Ishikawa (cell line): ENCODE measurements at regions not wholly inside any gene's neighbourhood (a gene's known extent, or its start where the extent isn't known, plus 50 kb on each side); places are given as distances from the start of the nearest gene placed in this dataset.

Experiments
- CEBPB ChIP-seq: IDR thresholded peaks from 2 replicates; pipeline ENCODE4 v1.6.1; 2012
- CREB1 ChIP-seq: IDR thresholded peaks from 2 replicates; pipeline ENCODE4 v1.6.1; 2012; ENCODE audit warnings: low read depth
- EGR1 ChIP-seq: IDR thresholded peaks from 2 replicates; pipeline ENCODE4 v1.6.1; 2012
- EP300 ChIP-seq: IDR thresholded peaks from 2 replicates; pipeline ENCODE4 v1.6.1; 2012; ENCODE audit warnings: borderline replicate concordance
- FOXM1 ChIP-seq: IDR thresholded peaks from 2 replicates; pipeline ENCODE4 v1.6.1; 2012; ENCODE audit warnings: low read depth, borderline replicate concordance
- MAX ChIP-seq: IDR thresholded peaks from 2 replicates; pipeline ENCODE4 v1.6.1; 2012
- NFIC ChIP-seq: IDR thresholded peaks from 2 replicates; pipeline ENCODE4 v1.6.1; 2012
- RAD21 ChIP-seq: IDR thresholded peaks from 2 replicates; pipeline ENCODE4 v1.6.1; 2012; ENCODE audit warnings: low read depth
- REST ChIP-seq: IDR thresholded peaks from 2 replicates; pipeline ENCODE4 v1.6.1; 2012; ENCODE audit warnings: low read depth, mild to moderate bottlenecking
- TAF1 ChIP-seq: IDR thresholded peaks from 2 replicates; pipeline ENCODE4 v1.6.1; 2012; ENCODE audit warnings: low read depth, mild to moderate bottlenecking
- TCF12 ChIP-seq: IDR thresholded peaks from 2 replicates; pipeline ENCODE4 v1.6.1; 2012; ENCODE audit warnings: low read depth
- TEAD4 ChIP-seq: IDR thresholded peaks from 2 replicates; pipeline ENCODE4 v1.6.1; 2012
- USF1 ChIP-seq: IDR thresholded peaks from 2 replicates; pipeline ENCODE4 v1.6.1; 2012
- YY1 ChIP-seq: IDR thresholded peaks from 2 replicates; pipeline ENCODE4 v1.6.1; 2012; ENCODE audit warnings: low read depth
- ZBTB7A ChIP-seq: IDR thresholded peaks from 2 replicates; pipeline ENCODE4 v1.6.1; 2012; ENCODE audit warnings: low read depth

GRCh38 chr1:95309031-95309471 lies 75.0 kb downstream of the RWDD3 start:
- TF ChIP-seq RAD21, result peak; percentile 65
- TF ChIP-seq EGR1, result no peak

DNA sequence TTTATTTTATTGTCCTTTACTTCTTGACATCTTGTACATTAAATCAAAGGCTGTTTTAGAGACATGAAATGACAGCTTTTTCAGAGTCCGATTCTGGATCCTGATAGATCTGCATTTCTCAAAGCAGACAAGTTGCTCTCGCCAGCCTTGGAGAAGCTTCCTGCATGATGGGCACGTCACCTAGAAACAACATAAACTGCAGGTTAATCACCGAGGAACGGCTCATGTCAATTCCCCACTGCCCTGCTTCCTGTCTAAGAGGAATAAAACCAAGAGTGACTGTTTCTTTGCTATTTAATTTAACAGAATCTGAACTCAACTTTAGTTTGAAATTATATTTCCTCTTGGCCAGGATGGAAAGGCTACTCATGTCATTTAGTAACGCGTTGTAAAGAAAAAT lies 77.0 kb downstream of the RWDD3 start:
- TF ChIP-seq NFIC, result no peak
- TF ChIP-seq REST, result no peak
- no peak for TF ChIP-seq ZBTB7A
- no peak for TF ChIP-seq EP300
- no peak for TF ChIP-seq YY1
- no peak for TF ChIP-seq CREB1
- TF ChIP-seq MAX, result no peak
- TF ChIP-seq EGR1, result no peak
- no peak for TF ChIP-seq CEBPB
- TF ChIP-seq TEAD4, result no peak
- no peak for TF ChIP-seq FOXM1

DNA sequence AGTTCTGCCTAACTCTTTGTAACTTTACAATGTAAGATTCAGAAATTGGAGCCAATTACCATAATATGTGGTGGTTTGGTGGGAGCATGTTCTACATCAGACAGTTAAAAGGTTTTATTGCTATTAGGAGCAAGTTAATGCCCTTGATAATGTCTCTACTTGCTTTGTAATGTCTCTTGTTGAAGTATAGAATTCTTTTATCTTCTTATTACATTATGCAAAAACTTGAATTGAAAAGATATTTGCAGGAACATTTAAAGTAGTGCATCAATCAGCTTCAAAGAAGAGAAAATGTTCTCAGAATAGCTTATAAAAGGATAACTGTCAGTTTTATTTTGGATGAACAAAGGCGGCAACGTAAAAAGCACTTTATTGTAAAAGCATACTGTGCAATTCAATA lies 77.8 kb downstream of the RWDD3 start:
- TF ChIP-seq FOXM1 (no peak), MAX (no peak), REST (no peak), CREB1 (no peak), TEAD4 (no peak), USF1 (no peak), TCF12 (no peak), ZBTB7A (no peak), CEBPB (no peak), TAF1 (no peak), YY1 (no peak), NFIC (no peak), RAD21 (no peak)

- TF ChIP-seq MAX, result no peak
- TF ChIP-seq YY1, result no peak
- TF ChIP-seq NFIC, result no peak
- no peak for TF ChIP-seq ZBTB7A
- TF ChIP-seq USF1, result no peak
Measured at GRCh38 chr1:95312181-95312580, 78.2 kb downstream of the RWDD3 start.

DNA sequence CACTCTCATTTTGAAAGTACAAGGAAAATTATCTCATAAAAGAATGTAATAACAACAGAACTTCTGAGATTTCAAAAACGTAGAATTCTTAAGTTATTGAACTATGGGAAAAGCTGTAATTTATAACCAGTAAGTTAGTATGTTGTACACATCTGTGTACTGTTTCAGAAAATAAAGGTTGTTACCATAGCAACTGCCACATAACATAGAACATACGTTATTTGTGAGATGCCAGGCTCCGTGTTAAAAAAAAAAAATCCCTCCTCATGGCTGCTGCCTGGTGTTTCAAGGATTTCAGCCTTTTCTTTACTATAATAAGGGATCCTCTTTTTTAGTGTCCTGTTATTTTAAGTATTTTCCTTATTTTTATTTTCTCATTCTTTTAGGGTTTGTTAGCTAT lies 79.5 kb downstream of the RWDD3 start:
- no peak for TF ChIP-seq MAX
- TF ChIP-seq EP300, result no peak
- no peak for TF ChIP-seq ZBTB7A
- TF ChIP-seq TCF12, result no peak
- TF ChIP-seq REST, result no peak
- no peak for TF ChIP-seq NFIC
- no peak for TF ChIP-seq CREB1
- no peak for TF ChIP-seq FOXM1
- no peak for TF ChIP-seq YY1
- TF ChIP-seq CEBPB, result no peak
- no peak for TF ChIP-seq RAD21
- no peak for TF ChIP-seq TEAD4
- TF ChIP-seq EGR1, result no peak
- no peak for TF ChIP-seq USF1
- TF ChIP-seq TAF1, result no peak
